Neuronal stem cell (in vitro differentiated cells): ENCODE measurements at regions not wholly inside any gene's neighbourhood (a gene's known extent, or its start where the extent isn't known, plus 50 kb on each side); places are given as distances from the start of the nearest gene placed in this dataset.

Experiments used
- DNase-seq: peaks from one replicate; pipeline ENCODE4 v3.0.0-alpha.2; 2013; ENCODE audit warnings: low spot score
- H2AFZ ChIP-seq: one replicate; pipeline ENCODE4 v1.6.1; 2013; ENCODE audit warnings: mild to moderate bottlenecking, low read length, inconsistent platforms
- H2AK5ac ChIP-seq: 2 replicates; pipeline ENCODE4 v1.6.1; 2013; ENCODE audit warnings: low read depth, mild to moderate bottlenecking, inconsistent platforms, low read length, moderate library complexity, mixed read lengths
- H2BK120ac ChIP-seq: 2 replicates; pipeline ENCODE4 v1.6.1; 2013; ENCODE audit warnings: low read depth, mild to moderate bottlenecking, inconsistent platforms, low read length, moderate library complexity, mixed read lengths
- H2BK12ac ChIP-seq: one replicate; pipeline ENCODE4 v1.6.1; 2013; ENCODE audit warnings: low read length, inconsistent platforms
- H2BK15ac ChIP-seq: 2 replicates; pipeline ENCODE4 v1.6.1; 2013; ENCODE audit warnings: mild to moderate bottlenecking, low read length, inconsistent platforms, mixed read lengths
- H2BK5ac ChIP-seq: one replicate; pipeline ENCODE4 v1.6.1; 2013; ENCODE audit warnings: inconsistent platforms, mild to moderate bottlenecking, low read length, moderate library complexity
- H3K14ac ChIP-seq: one replicate; pipeline ENCODE4 v1.6.1; 2013; ENCODE audit warnings: low read length, inconsistent platforms
- H3K18ac ChIP-seq: 2 replicates; pipeline ENCODE4 v1.6.1; 2013; ENCODE audit warnings: low read length, inconsistent platforms
- H3K23ac ChIP-seq: 2 replicates; pipeline ENCODE4 v1.6.1; 2013; ENCODE audit warnings: low read depth, mild to moderate bottlenecking, mixed read lengths, low read length, inconsistent platforms; ENCODE audit not compliant: poor library complexity
- H3K27ac ChIP-seq: replicated peaks from 3 replicates; pipeline ENCODE4 v1.5.1; 2013; ENCODE audit warnings: low read length, inconsistent platforms
- H3K27me3 ChIP-seq, 3 experiments: 2 replicates each; pipeline ENCODE4 v1.6.1; 2013; ENCODE audit warnings: low read length in 3 of 3, mild to moderate bottlenecking in 2 of 3, inconsistent platforms in 1 of 3, low read depth in 1 of 3, mixed read lengths in 1 of 3, moderate library complexity in 1 of 3; ENCODE audit not compliant: control insufficient read depth in 3 of 3, insufficient read depth in 3 of 3
- H3K36me3 ChIP-seq, 2 donors: replicated peaks in 1 of 2; 2 replicates each; pipeline ENCODE4 v1.6.1; 2013; ENCODE audit warnings: low read length in 2 of 2; ENCODE audit not compliant: control insufficient read depth in 2 of 2, insufficient read depth in 2 of 2
- H3K4ac ChIP-seq: 2 replicates; pipeline ENCODE4 v1.6.1; 2013; ENCODE audit warnings: inconsistent platforms, mild to moderate bottlenecking, low read length, moderate library complexity
- H3K4me1 ChIP-seq, 2 donors: 1 replicate in 1 of 2; 2 replicates in 1 of 2; pipeline ENCODE4 v1.6.1; 2013; ENCODE audit warnings: low read length in 2 of 2, low read depth in 1 of 2; ENCODE audit not compliant: control insufficient read depth in 2 of 2, insufficient read depth in 1 of 2
- H3K4me2 ChIP-seq: one replicate; pipeline ENCODE4 v1.6.1; 2013; ENCODE audit warnings: mild to moderate bottlenecking, low read length, inconsistent platforms; ENCODE audit not compliant: insufficient read depth, poor library complexity, severe bottlenecking
- H3K4me3 ChIP-seq, 2 donors: 2 replicates each; pipeline ENCODE4 v1.5.1; 2013; ENCODE audit warnings: low read length in 2 of 2, mild to moderate bottlenecking in 2 of 2, inconsistent platforms in 1 of 2, moderate library complexity in 1 of 2
- H3K79me1 ChIP-seq: one replicate; pipeline ENCODE4 v1.6.1; 2013; ENCODE audit warnings: low read depth, mild to moderate bottlenecking, inconsistent platforms, low read length, moderate library complexity
- H3K9ac ChIP-seq: one replicate; pipeline ENCODE4 v1.6.1; 2013; ENCODE audit warnings: mild to moderate bottlenecking, low read depth, low read length, inconsistent platforms; ENCODE audit not compliant: poor library complexity
- H3K9me3 ChIP-seq, 2 donors: replicated peaks in 1 of 2; 2 replicates each; pipeline versions ENCODE3 to v1.6.1; 2013; ENCODE audit warnings: low read length in 2 of 2, mild to moderate bottlenecking in 2 of 2, inconsistent platforms in 1 of 2, low read depth in 1 of 2, mixed read lengths in 1 of 2, moderate library complexity in 1 of 2; ENCODE audit not compliant: control insufficient read depth in 2 of 2, insufficient read depth in 1 of 2
- H4K8ac ChIP-seq: one replicate; pipeline ENCODE4 v1.6.1; 2013; ENCODE audit warnings: low read depth, mild to moderate bottlenecking, inconsistent platforms, low read length, moderate library complexity
- H4K91ac ChIP-seq: one replicate; pipeline ENCODE4 v1.6.1; 2013; ENCODE audit warnings: low read length, low read depth, mild to moderate bottlenecking, inconsistent platforms; ENCODE audit not compliant: poor library complexity
- WGBS, 2 donors: extraction: QIAGEN DNeasy Blood & Tissue Kit; methylation state at CpG; one replicate each; pipeline ENCODE4 v1.1.7; 2013; ENCODE audit warnings: missing lambda C conversion rate in 2 of 2, mixed read lengths in 1 of 2; ENCODE audit not compliant: insufficient read length in 2 of 2, insufficient replicate concordance in 1 of 2; ENCODE audit errors: extremely low coverage in 2 of 2; 5-methylcytosine and 5-hydroxymethylcytosine counted together

DNA sequence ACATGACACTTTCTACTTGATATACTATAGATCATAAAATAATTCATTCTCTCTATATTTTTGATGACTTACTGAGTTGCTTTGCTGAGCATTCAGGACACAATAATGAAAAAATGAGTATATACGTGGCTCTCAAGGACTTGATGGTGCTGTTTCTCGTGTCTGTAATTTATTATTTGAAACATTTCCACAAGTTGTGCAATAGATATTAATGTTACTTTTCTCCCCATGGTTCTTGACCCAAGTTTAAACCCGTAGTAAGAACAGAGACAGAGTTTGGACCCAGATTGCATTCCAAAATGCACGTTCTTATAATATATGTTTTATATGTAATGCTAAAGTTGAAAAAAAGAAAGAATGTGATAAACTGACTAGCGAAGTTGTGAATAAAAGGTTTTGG is 94.2 kb upstream of the FAM3C start:
- Histone ChIP-seq H4K8ac (no peak overlapping the region), H3K4me1 (no peaks in the 10 kb centered on the region), H3K4ac (no peak overlapping the region), H3K36me3 (no peaks in the 10 kb centered on the region), H3K4me2 (no peak overlapping the region), H3K14ac (no peak overlapping the region), H2BK12ac (no peak overlapping the region), H3K4me3 (no peak overlapping the region), H3K9ac (no peak overlapping the region), H2BK5ac (no peak overlapping the region), H3K23ac (no peak overlapping the region), H3K27me3 (no peaks in the 10 kb centered on the region), H3K27ac (no peak overlapping the region), H2AFZ (no peak overlapping the region), H4K91ac (no peak overlapping the region), H3K18ac (no peak overlapping the region), H2AK5ac (no peak overlapping the region), H3K79me1 (no peaks in the 10 kb centered on the region), H2BK120ac (no peak overlapping the region), H3K9me3 (no peaks in the 10 kb centered on the region), H2BK15ac (no peak overlapping the region)
- WGBS, 2 donors: 89% methylated on average over 1 of the region's 5 CpGs; no CpG with 5 or more reads in 1 of the 2 donors
- no peak for DNase-seq

DNA sequence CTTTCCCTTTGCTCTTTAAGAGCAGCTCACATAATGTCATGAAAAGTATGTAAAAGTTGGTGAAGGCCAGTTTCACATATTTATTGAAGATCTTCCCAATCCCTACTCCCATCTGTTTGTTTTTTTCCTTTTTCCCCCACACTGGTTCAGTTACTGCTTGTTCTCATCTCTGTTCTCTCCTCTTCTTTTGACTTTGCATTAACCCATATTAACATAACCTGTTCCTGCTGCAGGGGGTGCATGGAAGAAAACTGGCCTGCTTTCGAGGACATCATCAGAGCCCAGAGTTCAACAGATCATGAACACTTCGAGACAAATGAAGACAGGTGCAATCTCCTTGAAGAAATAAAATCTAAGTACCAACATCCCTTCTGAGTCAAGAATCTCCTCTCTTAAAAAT is 93.3 kb upstream of the FAM3C start:
- H4K8ac ChIP-seq: no peak overlapping the region

DNA sequence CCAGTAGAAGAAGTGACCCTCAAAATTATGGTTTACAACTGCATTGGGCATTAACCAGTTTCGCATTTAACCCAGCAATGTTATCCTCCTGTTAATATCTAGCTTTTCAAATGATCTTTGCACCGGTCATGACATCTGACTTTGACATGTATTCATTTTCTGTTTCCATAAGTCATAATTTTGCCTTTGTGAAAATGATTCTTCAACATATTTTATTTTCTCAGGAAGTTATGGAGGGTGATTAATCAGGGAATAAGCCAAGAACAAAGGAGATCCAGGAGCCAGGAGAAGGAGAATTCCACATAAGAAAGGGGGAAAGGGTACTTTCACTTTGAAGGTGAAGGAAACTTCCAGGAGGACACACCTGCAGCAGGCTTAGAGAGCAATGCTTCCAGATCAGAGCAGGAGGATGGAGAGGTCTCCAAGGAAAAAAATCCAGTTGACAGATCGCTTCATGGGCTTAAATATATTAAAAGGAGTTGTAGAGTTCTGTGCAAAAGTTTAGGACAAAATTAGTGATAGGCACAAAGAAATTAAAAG is 92.1 kb upstream of the FAM3C start:
- DNase-seq: no peak
- H3K4ac ChIP-seq: no peak overlapping the region

More for the DNA sequence above, 93.3 kb upstream of the FAM3C start:
- Histone ChIP-seq H3K4ac (no peak overlapping the region), H3K14ac (no peak overlapping the region), H2BK15ac (no peak overlapping the region), H4K91ac (no peak overlapping the region), H3K27ac (no peak overlapping the region), H3K4me3 (no peak overlapping the region), H2BK120ac (no peak overlapping the region), H2AK5ac (no peak overlapping the region), H2BK12ac (no peak overlapping the region), H2BK5ac (no peak overlapping the region), H3K23ac (no peak overlapping the region), H3K9ac (no peak overlapping the region), H3K4me2 (no peak overlapping the region), H2AFZ (no peak overlapping the region), H3K36me3 (no peaks in the 10 kb centered on the region), H3K79me1 (no peaks in the 10 kb centered on the region), H3K18ac (no peak overlapping the region), H3K27me3 (no peaks in the 10 kb centered on the region), H3K9me3 (no peaks in the 10 kb centered on the region), H3K4me1 (no peaks in the 10 kb centered on the region)
- WGBS, 2 donors: no CpG with 5 or more reads among the region's 2 CpGs
- no peak for DNase-seq

DNA sequence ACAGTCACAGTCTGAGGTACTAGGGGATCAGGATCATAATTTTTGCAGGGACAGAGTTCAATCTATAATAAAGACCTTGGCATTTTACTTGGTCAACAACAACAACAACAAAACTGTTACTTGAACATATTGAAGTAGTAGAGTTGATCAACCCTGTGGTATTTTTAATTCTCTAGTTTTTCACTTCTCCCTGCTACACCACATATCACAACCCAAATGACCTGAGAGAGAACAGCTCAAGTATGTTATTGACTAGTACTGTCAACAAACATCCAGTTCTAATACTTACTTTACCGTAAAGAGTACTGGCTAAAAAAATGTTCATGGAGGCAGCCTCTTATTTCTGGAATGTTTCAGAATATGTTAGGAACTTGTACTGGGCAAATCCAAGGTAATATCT is 90.5 kb upstream of the FAM3C start:
- H2BK12ac ChIP-seq: no peak overlapping the region
- WGBS, 2 donors: no CpG with 5 or more reads among the region's 1 CpG

More for the DNA sequence above, 92.1 kb upstream of the FAM3C start:
- H3K14ac ChIP-seq: no peak overlapping the region
- no peaks in the 10 kb centered on the region for H3K36me3 ChIP-seq
- H3K23ac ChIP-seq: no peak overlapping the region
- H3K9me3 ChIP-seq: no peaks in the 10 kb centered on the region
- H2AK5ac ChIP-seq: no peak overlapping the region
- no peak overlapping the region for H3K4me2 ChIP-seq
- H2AFZ ChIP-seq: no peak overlapping the region
- H3K9ac ChIP-seq: no peak overlapping the region
- no peaks in the 10 kb centered on the region for H3K4me1 ChIP-seq
- no peak overlapping the region for H2BK12ac ChIP-seq
- H2BK5ac ChIP-seq: no peak overlapping the region
- no peaks in the 10 kb centered on the region for H3K79me1 ChIP-seq
- no CpG with 5 or more reads among the region's 3 CpGs for WGBS, 2 donors
- H3K18ac ChIP-seq: no peak overlapping the region
- H3K4me3 ChIP-seq: no peak overlapping the region
- H4K8ac ChIP-seq: no peak overlapping the region
- H2BK15ac ChIP-seq: no peak overlapping the region
- no peak overlapping the region for H2BK120ac ChIP-seq
- H4K91ac ChIP-seq: no peak overlapping the region
- no peaks in the 10 kb centered on the region for H3K27me3 ChIP-seq
- no peak overlapping the region for H3K27ac ChIP-seq

More for the DNA sequence above, 90.5 kb upstream of the FAM3C start:
- H3K4me3 ChIP-seq: no peak overlapping the region
- no peak overlapping the region for H4K91ac ChIP-seq
- no peak overlapping the region for H2BK120ac ChIP-seq
- H2BK5ac ChIP-seq: no peak overlapping the region
- no peak overlapping the region for H3K27ac ChIP-seq
- H3K23ac ChIP-seq: no peak overlapping the region
- no peaks in the 10 kb centered on the region for H3K36me3 ChIP-seq
- H3K18ac ChIP-seq: no peak overlapping the region
- H2AFZ ChIP-seq: no peak overlapping the region
- no peaks in the 10 kb centered on the region for H3K4me1 ChIP-seq
- no peaks in the 10 kb centered on the region for H3K9me3 ChIP-seq
- no peaks in the 10 kb centered on the region for H3K27me3 ChIP-seq
- no peak overlapping the region for H2AK5ac ChIP-seq
- H3K14ac ChIP-seq: no peak overlapping the region
- no peak overlapping the region for H3K9ac ChIP-seq
- H3K4ac ChIP-seq: no peak overlapping the region
- H4K8ac ChIP-seq: no peak overlapping the region
- DNase-seq: no peak
- no peak overlapping the region for H3K4me2 ChIP-seq
- H2BK15ac ChIP-seq: no peak overlapping the region
- no peaks in the 10 kb centered on the region for H3K79me1 ChIP-seq
